ENCODE measurements at regions not wholly inside any gene's neighbourhood (a gene's known extent, or its start where the extent isn't known, plus 50 kb on each side); places are given as distances from the start of the nearest gene placed in this dataset.

GRCh38 chr17:51528111-51528510, 267.8 kb downstream of the UTP18 start:
- TF ChIP-seq, protein P1, sequence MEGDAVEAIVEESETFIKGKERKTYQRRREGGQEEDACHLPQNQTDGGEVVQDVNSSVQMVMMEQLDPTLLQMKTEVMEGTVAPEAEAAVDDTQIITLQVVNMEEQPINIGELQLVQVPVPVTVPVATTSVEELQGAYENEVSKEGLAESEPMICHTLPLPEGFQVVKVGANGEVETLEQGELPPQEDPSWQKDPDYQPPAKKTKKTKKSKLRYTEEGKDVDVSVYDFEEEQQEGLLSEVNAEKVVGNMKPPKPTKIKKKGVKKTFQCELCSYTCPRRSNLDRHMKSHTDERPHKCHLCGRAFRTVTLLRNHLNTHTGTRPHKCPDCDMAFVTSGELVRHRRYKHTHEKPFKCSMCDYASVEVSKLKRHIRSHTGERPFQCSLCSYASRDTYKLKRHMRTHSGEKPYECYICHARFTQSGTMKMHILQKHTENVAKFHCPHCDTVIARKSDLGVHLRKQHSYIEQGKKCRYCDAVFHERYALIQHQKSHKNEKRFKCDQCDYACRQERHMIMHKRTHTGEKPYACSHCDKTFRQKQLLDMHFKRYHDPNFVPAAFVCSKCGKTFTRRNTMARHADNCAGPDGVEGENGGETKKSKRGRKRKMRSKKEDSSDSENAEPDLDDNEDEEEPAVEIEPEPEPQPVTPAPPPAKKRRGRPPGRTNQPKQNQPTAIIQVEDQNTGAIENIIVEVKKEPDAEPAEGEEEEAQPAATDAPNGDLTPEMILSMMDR (IDR thresholded peaks at IDR 0.05; ENCODE audit: control insufficient read depth, extremely low read depth, insufficient read depth), result no peak

DNA sequence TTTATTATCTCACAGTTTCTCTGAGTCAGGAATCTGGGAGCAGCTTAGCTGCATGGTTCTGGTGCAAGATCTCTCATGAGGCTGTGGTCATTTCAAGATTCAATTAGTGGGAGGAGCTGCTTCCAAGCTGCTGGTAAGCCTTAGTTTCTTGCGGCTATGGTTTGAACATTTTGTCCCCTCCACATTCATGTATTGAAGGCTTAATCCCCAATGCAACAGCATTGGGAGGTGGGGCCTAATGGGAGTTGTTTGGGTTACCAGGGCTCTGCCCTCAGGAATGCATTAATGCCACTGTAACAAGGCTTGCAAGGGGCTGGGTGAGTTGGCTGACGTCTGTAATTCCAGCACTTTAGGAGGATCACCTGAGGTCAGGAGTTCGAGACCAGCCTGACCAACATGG, 272.9 kb downstream of the UTP18 start:
- H3K4me3 ChIP-seq (ENCODE audit: low read depth, low read length), result no peak overlapping the region
- TF ChIP-seq, protein P1 (IDR thresholded peaks at IDR 0.05; ENCODE audit: control insufficient read depth, extremely low read depth, insufficient read depth), result no peak
- no peak for DNase-seq (ENCODE audit: low read depth)

More at GRCh38 chr17:51528111-51528510, 267.8 kb downstream of the UTP18 start:
- no peak for DNase-seq (ENCODE audit: low read depth)
- no peak overlapping the region for H3K4me3 ChIP-seq (ENCODE audit: low read depth, low read length)

DNA sequence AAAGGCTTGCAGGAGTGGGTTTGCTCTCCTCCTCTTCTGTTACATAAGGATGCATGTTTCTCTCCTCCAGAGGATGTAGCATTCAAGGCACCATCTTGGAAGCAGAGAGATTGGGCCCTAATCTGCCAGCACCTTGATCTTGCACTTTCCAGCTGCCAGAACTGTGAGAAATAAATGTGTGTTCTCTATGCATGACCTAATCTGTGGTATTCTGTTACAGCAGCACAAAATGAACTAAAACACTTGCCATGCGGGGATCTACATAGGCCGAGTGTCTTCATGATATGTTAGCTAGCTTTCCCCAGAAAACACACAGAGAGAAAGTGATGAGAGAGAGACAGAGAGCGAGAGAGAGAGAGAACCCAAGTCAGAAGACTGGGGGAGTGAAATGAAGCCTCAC, 273.5 kb downstream of the UTP18 start:
- no peak overlapping the region for H3K4me3 ChIP-seq (ENCODE audit: low read depth, low read length)
- TF ChIP-seq, protein P1 (IDR thresholded peaks at IDR 0.05; ENCODE audit: control insufficient read depth, extremely low read depth, insufficient read depth), result no peak
- DNase-seq (ENCODE audit: low read depth), result no peak

GRCh38 chr17:51536627-51537026, 276.3 kb downstream of the UTP18 start:
- H3K4me3 ChIP-seq (ENCODE audit: low read depth, low read length), result no peak overlapping the region
- DNase-seq (ENCODE audit: low read depth), result no peak
- TF ChIP-seq, protein P1 (IDR thresholded peaks at IDR 0.05; ENCODE audit: control insufficient read depth, extremely low read depth, insufficient read depth), result no peak

GRCh38 chr17:51537996-51538550, 277.7 kb downstream of the UTP18 start:
- no peak overlapping the region for H3K4me3 ChIP-seq (ENCODE audit: low read depth, low read length)
- no peak for DNase-seq (ENCODE audit: low read depth)
- TF ChIP-seq, protein P1 (IDR thresholded peaks at IDR 0.05; ENCODE audit: control insufficient read depth, extremely low read depth, insufficient read depth), result no peak

DNA sequence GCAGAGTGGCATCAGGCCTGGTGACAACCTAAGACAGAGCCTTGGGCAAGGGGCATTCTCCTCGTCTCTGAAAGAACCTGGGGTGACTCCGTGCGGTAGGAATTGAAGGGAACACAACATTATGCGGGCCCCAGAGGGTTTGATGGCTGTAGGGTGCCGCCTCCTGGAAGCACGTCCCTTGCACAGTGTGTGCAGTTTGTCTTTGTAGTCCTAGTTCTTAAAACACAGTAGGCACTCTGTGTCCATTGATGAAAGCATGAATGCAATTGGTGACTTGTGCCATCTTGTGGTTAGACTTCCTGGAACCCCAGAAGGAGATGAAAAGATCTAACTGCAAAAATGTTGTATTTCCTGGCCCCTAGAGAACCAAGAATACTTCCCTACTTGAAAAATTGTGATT, 279.8 kb downstream of the UTP18 start:
- TF ChIP-seq, protein P1 (IDR thresholded peaks at IDR 0.05; ENCODE audit: control insufficient read depth, extremely low read depth, insufficient read depth), result peak; percentile 46
- DNase-seq (ENCODE audit: low read depth), result no peak

DNA sequence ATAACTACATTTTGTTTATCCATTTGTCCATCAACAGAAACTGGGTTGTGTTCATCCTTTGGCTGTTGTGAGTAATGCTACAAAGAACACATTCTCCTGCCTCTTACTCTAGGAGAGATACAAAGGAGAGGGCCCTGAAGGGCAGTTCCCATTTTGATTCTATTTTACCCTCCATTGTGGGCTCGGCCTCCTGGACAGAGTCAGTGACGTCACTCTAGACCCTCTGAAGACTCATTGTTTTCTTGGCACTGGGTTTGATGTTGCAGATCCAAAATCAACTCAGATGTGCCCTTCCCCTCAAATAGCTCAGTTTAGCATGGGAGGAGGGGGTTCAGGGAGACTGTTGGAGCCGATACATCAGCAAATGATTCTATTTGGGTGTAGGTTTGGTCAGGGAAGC, 280.9 kb downstream of the UTP18 start:
- TF ChIP-seq, protein P1 (IDR thresholded peaks at IDR 0.05; ENCODE audit: control insufficient read depth, extremely low read depth, insufficient read depth), result no peak
- DNase-seq (ENCODE audit: low read depth), result no peak
- H3K4me3 ChIP-seq (ENCODE audit: low read depth, low read length), result no peak overlapping the region

More for the DNA sequence above, 279.8 kb downstream of the UTP18 start:
- no peak overlapping the region for H3K4me3 ChIP-seq (ENCODE audit: low read depth, low read length)
